Right lobe of liver (tissue), 6 donors: ENCODE measurements at regions not wholly inside any gene's neighbourhood (a gene's known extent, or its start where the extent isn't known, plus 50 kb on each side); places are given as distances from the start of the nearest gene placed in this dataset.

ENCODE experiments used
- ATAC-seq, 4 donors: fragments of 200-7000 bp; cut with Tn5 transposase; one replicate each; pipeline ENCODE4 v1.9.1; 2020; ENCODE audit warnings: mild to moderate bottlenecking in 4 of 4, moderate library complexity in 4 of 4
- DNase-seq, 3 donors: peaks; one replicate each; pipeline ENCODE4 v3.0.0-alpha.2; 2020
- H3K27ac ChIP-seq, 3 donors: fragments of 200-600 bp; one replicate each; pipeline ENCODE4 v1.8.0; 2022
- H3K27me3 ChIP-seq, 2 donors: fragments of 200-600 bp; one replicate each; pipeline ENCODE4 v1.8.0; 2022
- H3K36me3 ChIP-seq, 4 donors: fragments of 200-600 bp; sonication (generic) in 1 of 4; one replicate each; pipeline versions ENCODE4 v1.5.1 to v1.8.0; 2017 to 2022; ENCODE audit warnings: control low read depth in 1 of 4
- H3K4me1 ChIP-seq, 4 donors: fragments of 200-600 bp; sonication (generic) in 1 of 4; one replicate each; pipeline versions ENCODE4 v1.5.1 to v1.8.0; 2017 to 2022; ENCODE audit warnings: control low read depth in 1 of 4
- H3K4me3 ChIP-seq, 3 donors: fragments of 200-600 bp; one replicate each; pipeline ENCODE4 v1.8.0; 2022
- H3K9me3 ChIP-seq, 4 donors: fragments of 200-600 bp; sonication (generic) in 1 of 4; one replicate each; pipeline versions ENCODE4 v1.5.1 to v1.8.0; 2017 to 2022; ENCODE audit warnings: control low read depth in 1 of 4
- CTCF ChIP-seq, 4 donors: fragments of 200-600 bp in 3 of 4; fragments of 450-650 bp in 1 of 4; IDR thresholded peaks; one replicate each; pipeline versions ENCODE4 v1.5.1 to v1.8.0; 2016 to 2022; ENCODE audit warnings: antibody characterized with exemption in 4 of 4, mild to moderate bottlenecking in 2 of 4
- POLR2A ChIP-seq: fragments of 450-650 bp; IDR thresholded peaks from one replicate; pipeline ENCODE4 v1.6.1; 2017; ENCODE audit warnings: antibody characterized with exemption, mild to moderate bottlenecking
- WGBS: methylation state at CpG from one replicate; pipeline ENCODE4 v1.1.6; 2018; ENCODE audit warnings: low coverage, low lambda C conversion rate; ENCODE audit not compliant: insufficient coverage; ENCODE audit errors: missing lambda C conversion rate; 5-methylcytosine and 5-hydroxymethylcytosine counted together
- intact Hi-C, 2 donors: fragments of 100-400 bp; cut with DNase I; formaldehyde crosslinking; loops; one replicate each; pipeline versions ENCODE4 v1.11.2 to v1.14.1; 2022
- donor health status: DM: no; HTN: yes; CAD: no.
- donor health status: DM: no; HTN: no; CAD: no.
- donor health status: DM: no; HTN: no; CAD: no.
- donor health status: DM: no; HTN: yes; CAD: no.
- donor health status: DM: no; HTN: yes; CAD: no.

GRCh38 chr6:79864421-79864820 lies 82.9 kb downstream of the ELOVL4 start:
- no peak for TF ChIP-seq POLR2A
- no peak for TF ChIP-seq CTCF (IDR thresholded peaks at IDR 0.05)
- Histone ChIP-seq H3K4me1 (peaks cover 0 to 7% (median 6%) of the 10 kb centered on the region in 4 donors), H3K4me3 (no peak overlapping the region), H3K27me3 (no peaks in the 10 kb centered on the region), H3K36me3 (no peaks in the 10 kb centered on the region), H3K27ac (no peak overlapping the region), H3K9me3 (no peaks in the 10 kb centered on the region)
- ATAC-seq (no peak), DNase-seq (no peak)
- intact Hi-C loops: loop anchor here in 1 of 2 donors (10.0 kb wide), 1 partner anchor 80 kb away; no protein-coding TSS in a partner anchor
- WGBS: 75% methylated on average over 3 of the region's 3 CpGs

- Histone ChIP-seq H3K9me3 (no peaks in the 10 kb centered on the region), H3K36me3 (no peaks in the 10 kb centered on the region), H3K4me3 (no peak overlapping the region), H3K27me3 (no peaks in the 10 kb centered on the region), H3K4me1 (peaks cover 0 to 7% (median 6%) of the 10 kb centered on the region in 4 donors), H3K27ac (no peak overlapping the region)
- ATAC-seq (no peak), DNase-seq (no peak)
- intact Hi-C loops: loop anchor here in 1 of 2 donors (10.0 kb wide), 1 partner anchor 79 kb away; no protein-coding TSS in a partner anchor
- TF ChIP-seq CTCF (IDR thresholded peaks at IDR 0.05): no peak
- no CpG with 5 or more reads among the region's 1 CpG for WGBS
Observed at GRCh38 chr6:79864001-79864400, 83.4 kb downstream of the ELOVL4 start.

DNA sequence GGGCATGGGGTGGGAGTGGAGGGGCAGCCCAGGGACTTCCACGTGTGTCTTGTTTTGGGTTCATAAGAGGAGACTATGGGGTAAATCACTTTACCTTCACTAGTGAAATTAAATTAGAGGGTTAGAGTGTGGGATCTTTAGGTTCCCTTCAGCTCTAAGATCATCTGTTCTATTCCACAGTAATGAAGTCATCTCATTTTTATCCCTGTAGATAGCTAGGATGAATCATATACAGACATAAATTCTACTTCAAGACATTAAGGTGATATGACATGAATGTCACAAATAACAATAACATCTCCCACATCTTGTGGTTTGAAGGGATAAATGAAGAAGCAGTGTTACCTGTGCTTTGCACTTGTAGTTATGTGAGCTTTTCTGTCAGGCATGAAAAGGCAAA lies 83.8 kb downstream of the ELOVL4 start:
- ATAC-seq (no peak), DNase-seq (no peak)
- intact Hi-C loops: loop anchor here in 1 of 2 donors (10.0 kb wide), 1 partner anchor 79 kb away; no protein-coding TSS in a partner anchor
- no peak for TF ChIP-seq POLR2A
- no peak for TF ChIP-seq CTCF (IDR thresholded peaks at IDR 0.05)
- WGBS: 60% methylated on average over 1 of the region's 1 CpG
- peaks cover 0 to 5% (median 4%) of the 10 kb centered on the region in 4 donors for H3K4me1 ChIP-seq
- H3K9me3 ChIP-seq: no peaks in the 10 kb centered on the region
- H3K4me3 ChIP-seq: no peak overlapping the region
- H3K27ac ChIP-seq: no peak overlapping the region
- no peaks in the 10 kb centered on the region for H3K27me3 ChIP-seq
- no peaks in the 10 kb centered on the region for H3K36me3 ChIP-seq

GRCh38 chr6:79862711-79863110 lies 84.6 kb downstream of the ELOVL4 start:
- no peaks in the 10 kb centered on the region for H3K27me3 ChIP-seq
- H3K4me3 ChIP-seq: no peak overlapping the region
- WGBS: 40% methylated on average over 1 of the region's 1 CpG
- H3K27ac ChIP-seq: no peak overlapping the region
- ATAC-seq (no peak), DNase-seq (no peak)
- H3K36me3 ChIP-seq: no peaks in the 10 kb centered on the region
- no peaks in the 10 kb centered on the region for H3K4me1 ChIP-seq
- no peaks in the 10 kb centered on the region for H3K9me3 ChIP-seq
- TF ChIP-seq POLR2A (no peak), CTCF (IDR thresholded peaks at IDR 0.05) (no peak)
- intact Hi-C loops: loop anchor here in 1 of 2 donors (10.0 kb wide), 1 partner anchor 78 kb away; no protein-coding TSS in a partner anchor

GRCh38 chr6:79862126-79862525 lies 85.2 kb downstream of the ELOVL4 start:
- H3K4me3 ChIP-seq: no peak overlapping the region
- no peak for TF ChIP-seq POLR2A
- no peak for TF ChIP-seq CTCF (IDR thresholded peaks at IDR 0.05)
- no peaks in the 10 kb centered on the region for H3K27me3 ChIP-seq
- ATAC-seq (no peak), DNase-seq (no peak)
- H3K9me3 ChIP-seq: no peaks in the 10 kb centered on the region
- no peaks in the 10 kb centered on the region for H3K36me3 ChIP-seq
- no peak overlapping the region for H3K27ac ChIP-seq
- no peaks in the 10 kb centered on the region for H3K4me1 ChIP-seq
- intact Hi-C loops: loop anchor here in 1 of 2 donors (10.0 kb wide), 1 partner anchor 77 kb away; no protein-coding TSS in a partner anchor
- 83% methylated on average over 1 of the region's 3 CpGs for WGBS
